Astrocyte (in vitro differentiated cells and primary cell): ENCODE measurements at regions not wholly inside any gene's neighbourhood (a gene's known extent, or its start where the extent isn't known, plus 50 kb on each side); places are given as distances from the start of the nearest gene placed in this dataset.

Experiments
- CTCF ChIP-seq: IDR thresholded peaks from 2 replicates; pipeline ENCODE4 v1.5.1; 2011; ENCODE audit warnings: low read depth, mild to moderate bottlenecking, inconsistent platforms, low read length, moderate library complexity; ENCODE audit not compliant: insufficient read depth
- EZH2 ChIP-seq: IDR thresholded peaks from 2 replicates; pipeline ENCODE4 v1.6.1; 2012; ENCODE audit warnings: mild to moderate bottlenecking, low read length, inconsistent platforms; ENCODE audit not compliant: insufficient read depth

- TF ChIP-seq CTCF, result no peak
- TF ChIP-seq EZH2, result no peak
These were observed 354.6 kb upstream of the RARB start for GRCh38 chr3:25073423-25073822.
